Natural killer cell (primary cell): ENCODE measurements at regions not wholly inside any gene's neighbourhood (a gene's known extent, or its start where the extent isn't known, plus 50 kb on each side); places are given as distances from the start of the nearest gene placed in this dataset.

Experiments
- ATAC-seq, 3 donors: fragments of 150-1000 bp in 2 of 3; fragments of 200-7000 bp in 1 of 3; cut with Tn5 transposase; 1 replicate in 1 of 3; 2 replicates in 2 of 3; pipeline ENCODE4 v1.10.0; 2021; ENCODE audit warnings: mild to moderate bottlenecking in 2 of 3, moderate library complexity in 2 of 3
- DNase-seq, 2 donors: peaks; one replicate each; pipeline versions ENCODE4 v3.0.0 to v3.0.0-alpha.2; 2013 to 2021; ENCODE audit warnings: mixed read lengths in 1 of 2
- H3K27ac ChIP-seq: one replicate; pipeline ENCODE4 v1.5.1; 2013; ENCODE audit warnings: mild to moderate bottlenecking, low read length
- H3K27me3 ChIP-seq: one replicate; pipeline ENCODE4 v1.6.1; 2013; ENCODE audit warnings: low read length; ENCODE audit not compliant: control insufficient read depth, insufficient read depth
- H3K36me3 ChIP-seq: one replicate; pipeline ENCODE4 v1.6.1; 2013; ENCODE audit warnings: low read length; ENCODE audit not compliant: control insufficient read depth, insufficient read depth
- H3K4me1 ChIP-seq: one replicate; pipeline ENCODE4 v1.6.1; 2013; ENCODE audit warnings: low read length; ENCODE audit not compliant: control insufficient read depth, insufficient read depth
- H3K4me3 ChIP-seq: one replicate; pipeline ENCODE4 v1.5.1; 2013; ENCODE audit warnings: low read length
- H3K9me3 ChIP-seq: one replicate; pipeline ENCODE4 v1.6.1; 2013; ENCODE audit warnings: low read length; ENCODE audit not compliant: control insufficient read depth, insufficient read depth
- H3K27ac Mint-ChIP-seq, 2 donors: one replicate each; pipeline ENCODE4 v1.8.0; 2022; ENCODE audit warnings: mild to moderate bottlenecking in 2 of 2, mixed read lengths in 2 of 2, moderate library complexity in 1 of 2
- H3K27me3 Mint-ChIP-seq, 2 donors: one replicate each; pipeline ENCODE4 v1.8.0; 2022; ENCODE audit warnings: low read depth in 2 of 2, mixed read lengths in 2 of 2
- H3K36me3 Mint-ChIP-seq: one replicate; pipeline ENCODE4 v1.8.0; 2022; ENCODE audit warnings: mixed read lengths
- H3K4me1 Mint-ChIP-seq, 2 donors: one replicate each; pipeline ENCODE4 v1.8.0; 2022; ENCODE audit warnings: mixed read lengths in 2 of 2
- H3K4me3 Mint-ChIP-seq: one replicate; pipeline ENCODE4 v1.8.0; 2022; ENCODE audit warnings: mild to moderate bottlenecking, moderate library complexity, mixed read lengths
- H3K9me3 Mint-ChIP-seq, 2 donors: one replicate each; pipeline ENCODE4 v1.8.0; 2022; ENCODE audit warnings: mixed read lengths in 2 of 2
- WGBS: methylation state at CpG from one replicate; pipeline ENCODE4 v1.1.7; 2013; ENCODE audit warnings: missing lambda C conversion rate; ENCODE audit not compliant: insufficient coverage; 5-methylcytosine and 5-hydroxymethylcytosine counted together
- intact Hi-C: fragments of 100-400 bp; cut with micrococcal nuclease; formaldehyde crosslinking; loops from one replicate; pipeline ENCODE4 v1.14.2; 2022
- TF ChIP-seq, protein P1 (sequence below): fragments of 200-600 bp; IDR thresholded peaks from one replicate; pipeline ENCODE4 v1.8.0; 2022; ENCODE audit warnings: antibody characterized with exemption

DNA sequence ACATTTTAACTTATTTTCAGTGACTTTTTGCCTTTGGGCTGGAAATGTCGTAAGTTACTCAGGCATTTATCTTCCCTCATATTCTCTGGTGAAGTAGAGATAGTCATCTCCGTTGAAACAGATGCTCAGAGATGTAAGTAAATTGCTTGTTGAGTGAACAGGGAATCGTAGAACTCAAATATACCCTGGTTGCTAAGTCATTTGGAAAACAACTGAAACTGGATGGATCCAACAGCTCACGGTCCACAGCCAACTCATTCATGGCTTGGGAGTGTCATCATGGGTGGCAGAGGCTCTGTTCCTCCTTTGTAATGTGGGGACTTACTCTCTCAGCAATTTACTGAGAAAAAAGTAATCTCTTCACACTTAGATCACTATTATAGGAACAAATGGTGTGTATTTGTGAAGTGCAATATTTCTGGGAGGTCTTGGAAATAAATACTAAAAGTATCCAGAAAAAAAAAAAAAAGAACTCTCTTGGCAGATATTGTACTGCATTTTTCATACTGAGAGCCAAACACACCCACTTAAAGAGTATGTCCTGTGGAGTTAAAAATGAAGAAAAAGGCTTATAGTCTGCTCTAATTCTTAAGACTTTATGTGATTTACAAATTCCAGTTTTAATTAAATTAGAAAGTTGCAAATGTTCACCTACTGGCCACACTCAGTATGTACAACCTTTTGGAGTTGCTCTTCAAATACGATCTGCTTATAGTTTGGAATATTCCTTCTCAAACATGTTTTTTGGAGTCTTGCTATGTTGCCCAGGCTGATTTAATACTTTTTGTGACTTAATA, 107.4 kb downstream of the LEPR start:
- Histone ChIP-seq H3K27ac (no peak overlapping the region), H3K4me1 (no peaks in the 10 kb centered on the region), H3K36me3 (no peaks in the 10 kb centered on the region), H3K27me3 (peaks cover 13% of the 10 kb centered on the region), H3K9me3 (no peaks in the 10 kb centered on the region), H3K4me3 (no peak overlapping the region)
- H3K36me3 Mint-ChIP-seq, result no peaks in the 10 kb centered on the region
- intact Hi-C loops, result no loop called here
- TF ChIP-seq, protein P1, sequence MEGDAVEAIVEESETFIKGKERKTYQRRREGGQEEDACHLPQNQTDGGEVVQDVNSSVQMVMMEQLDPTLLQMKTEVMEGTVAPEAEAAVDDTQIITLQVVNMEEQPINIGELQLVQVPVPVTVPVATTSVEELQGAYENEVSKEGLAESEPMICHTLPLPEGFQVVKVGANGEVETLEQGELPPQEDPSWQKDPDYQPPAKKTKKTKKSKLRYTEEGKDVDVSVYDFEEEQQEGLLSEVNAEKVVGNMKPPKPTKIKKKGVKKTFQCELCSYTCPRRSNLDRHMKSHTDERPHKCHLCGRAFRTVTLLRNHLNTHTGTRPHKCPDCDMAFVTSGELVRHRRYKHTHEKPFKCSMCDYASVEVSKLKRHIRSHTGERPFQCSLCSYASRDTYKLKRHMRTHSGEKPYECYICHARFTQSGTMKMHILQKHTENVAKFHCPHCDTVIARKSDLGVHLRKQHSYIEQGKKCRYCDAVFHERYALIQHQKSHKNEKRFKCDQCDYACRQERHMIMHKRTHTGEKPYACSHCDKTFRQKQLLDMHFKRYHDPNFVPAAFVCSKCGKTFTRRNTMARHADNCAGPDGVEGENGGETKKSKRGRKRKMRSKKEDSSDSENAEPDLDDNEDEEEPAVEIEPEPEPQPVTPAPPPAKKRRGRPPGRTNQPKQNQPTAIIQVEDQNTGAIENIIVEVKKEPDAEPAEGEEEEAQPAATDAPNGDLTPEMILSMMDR, result no peak
- H3K9me3 Mint-ChIP-seq, result peaks cover 7 to 15% of the 10 kb centered on the region in 2 donors
- ATAC-seq, result no peak
- 56% methylated on average over 3 of the region's 5 CpGs for WGBS
- peaks cover 0 to 4% of the 10 kb centered on the region in 2 donors for H3K4me1 Mint-ChIP-seq
- H3K4me3 Mint-ChIP-seq, result no peak overlapping the region
- no peak for DNase-seq
- H3K27ac Mint-ChIP-seq, result no peak overlapping the region
- peaks cover 31 to 34% of the 10 kb centered on the region in 2 donors for H3K27me3 Mint-ChIP-seq

DNA sequence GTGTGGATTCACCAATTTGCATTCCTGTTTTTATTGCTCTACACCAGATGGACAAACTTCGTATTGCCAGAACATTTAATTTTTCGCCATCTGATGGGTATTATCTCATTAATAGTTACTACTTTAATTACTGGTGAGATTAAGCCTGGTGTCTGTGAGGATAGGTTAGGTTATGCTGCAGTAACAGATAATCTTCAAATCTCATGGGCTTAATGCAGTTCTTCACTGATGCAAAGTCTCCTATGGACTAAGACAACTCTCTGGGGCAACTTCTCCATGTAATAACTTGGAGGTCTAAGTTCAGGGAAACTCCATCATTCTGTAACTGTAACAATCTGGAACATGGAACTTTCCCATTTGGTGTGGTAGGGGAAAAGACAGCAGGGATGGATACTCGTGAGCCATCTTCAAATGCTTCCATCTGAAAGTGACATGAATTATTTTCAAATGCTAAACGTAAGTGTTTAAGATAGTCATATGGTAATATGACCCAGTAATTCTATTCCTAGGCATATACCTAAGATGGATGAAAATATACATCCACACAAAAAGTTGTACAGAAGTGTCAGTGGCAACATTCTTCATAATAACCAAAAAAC, 111.6 kb downstream of the LEPR start:
- Histone ChIP-seq H3K4me3 (no peak overlapping the region), H3K9me3 (no peaks in the 10 kb centered on the region), H3K36me3 (no peaks in the 10 kb centered on the region), H3K27me3 (no peaks in the 10 kb centered on the region), H3K27ac (no peak overlapping the region), H3K4me1 (no peaks in the 10 kb centered on the region)
- TF ChIP-seq, protein P1, result no peak
- Mint-ChIP-seq H3K4me1 (no peaks in the 10 kb centered on the region), H3K36me3 (no peaks in the 10 kb centered on the region), H3K9me3 (peaks cover 7 to 17% of the 10 kb centered on the region in 2 donors), H3K4me3 (no peak overlapping the region), H3K27ac (no peak overlapping the region), H3K27me3 (peaks cover 9 to 17% of the 10 kb centered on the region in 2 donors)
- ATAC-seq (no peak), DNase-seq (no peak)
- intact Hi-C loops, result no loop called here
- WGBS, result 65% methylated on average over 1 of the region's 4 CpGs

DNA sequence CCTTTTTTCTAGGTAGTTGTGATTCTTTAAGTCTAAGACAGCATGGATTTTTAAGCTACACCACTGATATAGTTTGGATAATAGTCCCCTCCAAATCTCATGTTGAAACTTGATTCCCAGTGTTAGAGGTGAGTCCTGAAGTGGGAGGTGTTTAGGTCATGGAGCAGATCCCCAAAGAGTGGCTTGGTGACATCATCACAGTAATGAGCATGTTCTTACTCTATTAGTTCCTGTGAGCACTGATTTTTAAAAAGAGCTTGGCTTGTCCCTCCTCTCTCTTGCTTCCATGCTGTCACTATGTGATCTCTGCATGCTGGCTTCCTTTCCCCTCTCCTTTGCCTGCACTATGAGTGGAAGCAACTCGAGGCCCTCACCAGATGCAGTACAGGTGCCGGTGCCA, 115.5 kb downstream of the LEPR start:
- no peaks in the 10 kb centered on the region for H3K36me3 ChIP-seq
- no peaks in the 10 kb centered on the region for H3K27me3 ChIP-seq
- Mint-ChIP-seq H3K36me3 (no peaks in the 10 kb centered on the region), H3K4me3 (no peak overlapping the region), H3K27me3 (peaks cover 0 to 7% of the 10 kb centered on the region in 2 donors), H3K27ac (no peak overlapping the region), H3K9me3 (peaks cover 5 to 13% of the 10 kb centered on the region in 2 donors), H3K4me1 (no peaks in the 10 kb centered on the region)
- 89% methylated on average over 2 of the region's 2 CpGs for WGBS
- no peaks in the 10 kb centered on the region for H3K9me3 ChIP-seq
- H3K27ac ChIP-seq, result no peak overlapping the region
- ATAC-seq, result no peak
- intact Hi-C loops, result no loop called here
- H3K4me3 ChIP-seq, result no peak overlapping the region
- no peak for DNase-seq
- TF ChIP-seq, protein P1, result no peak
- H3K4me1 ChIP-seq, result no peaks in the 10 kb centered on the region
